HG03103 (cell line): ENCODE measurements at regions not wholly inside any gene's neighbourhood (a gene's known extent, or its start where the extent isn't known, plus 50 kb on each side); places are given as distances from the start of the nearest gene placed in this dataset.
"Not testable (repeated sequence)": the region's sequence is repeated elsewhere in the genome, so short reads cannot be mapped to it uniquely, and the experiment has no call there.

Experiments
- ATAC-seq: cut with Tn5 transposase; IDR thresholded peaks from one replicate; pipeline ENCODE4 v1.9.1; 2021; ENCODE audit warnings: low read depth; ENCODE audit not compliant: unreplicated experiment

DNA sequence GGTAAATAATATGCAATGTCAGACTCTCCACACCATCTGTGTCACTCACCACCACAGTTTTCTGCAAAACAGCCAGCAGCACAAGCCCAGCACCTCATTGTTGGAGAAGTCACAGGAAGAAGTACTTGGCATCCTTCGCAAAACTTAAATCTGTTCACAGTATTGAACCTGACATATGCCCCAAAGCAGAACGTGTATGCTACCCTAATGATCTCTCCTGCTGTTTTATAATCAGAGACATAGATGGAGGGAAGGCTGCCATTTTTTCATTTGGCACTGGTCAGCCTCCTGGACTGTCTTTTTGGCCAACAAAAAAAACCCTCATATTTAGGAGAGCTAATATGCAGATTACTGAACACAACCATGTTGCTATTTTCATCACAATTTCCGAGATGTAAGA is 1272.9 kb downstream of the ROBO1 start:
- ATAC-seq = no peak

DNA sequence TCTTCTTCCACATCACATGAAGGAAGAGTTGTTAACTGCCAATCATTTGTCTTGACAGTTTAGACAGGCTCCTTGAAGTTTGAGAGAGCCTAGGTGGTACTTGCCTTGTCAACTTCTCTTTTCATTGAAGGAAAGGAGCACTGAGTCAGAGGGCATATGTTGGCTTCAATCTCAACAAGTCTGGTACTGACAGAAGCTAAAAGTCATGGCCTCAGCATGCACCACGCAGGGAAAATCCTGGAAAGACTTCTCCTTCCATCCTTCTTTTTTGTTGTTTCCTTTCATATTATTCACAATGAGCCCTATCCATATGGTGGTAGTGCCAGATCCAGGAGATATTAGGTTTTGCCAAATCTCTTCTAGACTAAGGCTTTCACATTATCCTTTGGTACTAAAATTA is 1272.5 kb downstream of the ROBO1 start:
- ATAC-seq = no peak

DNA sequence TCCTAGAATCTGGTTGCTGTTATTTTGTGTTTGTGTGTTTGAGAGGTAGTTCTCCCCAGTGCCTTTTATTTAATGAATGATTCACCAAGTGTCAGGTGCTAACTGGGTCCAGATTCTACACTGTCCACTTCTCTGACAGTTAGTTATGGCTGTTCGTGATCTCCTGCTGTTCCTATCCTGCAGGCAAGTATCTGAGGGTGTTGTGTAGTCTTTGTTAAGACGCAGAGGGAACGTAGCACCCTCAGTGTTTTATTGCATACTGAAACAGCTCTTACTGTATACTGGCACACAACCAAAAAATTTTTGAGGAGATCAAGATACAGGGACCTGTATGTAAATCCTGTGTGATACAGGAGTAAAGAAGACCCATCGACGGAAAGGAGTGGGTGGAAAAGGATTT is 1271.3 kb downstream of the ROBO1 start:
- no peak for ATAC-seq

DNA sequence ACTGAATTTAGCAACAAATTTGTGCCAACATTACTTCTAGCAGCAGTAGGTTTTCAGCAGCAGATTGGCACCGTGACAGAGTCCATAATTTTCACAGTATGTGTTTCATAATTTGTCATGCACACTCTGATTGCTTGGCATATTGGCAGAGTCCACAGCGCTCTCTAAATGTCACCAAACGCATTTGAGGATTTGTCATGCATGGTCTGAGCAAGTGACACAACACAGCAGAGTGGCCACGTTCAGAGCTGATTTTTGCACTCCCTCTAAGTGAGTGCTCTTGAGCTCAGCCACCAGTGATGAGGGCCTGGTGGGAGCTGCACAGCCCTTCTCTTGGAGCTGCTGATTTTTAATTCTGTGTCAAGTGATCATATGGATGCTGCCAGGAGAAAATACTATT is 1270.8 kb downstream of the ROBO1 start:
- no peak for ATAC-seq

DNA sequence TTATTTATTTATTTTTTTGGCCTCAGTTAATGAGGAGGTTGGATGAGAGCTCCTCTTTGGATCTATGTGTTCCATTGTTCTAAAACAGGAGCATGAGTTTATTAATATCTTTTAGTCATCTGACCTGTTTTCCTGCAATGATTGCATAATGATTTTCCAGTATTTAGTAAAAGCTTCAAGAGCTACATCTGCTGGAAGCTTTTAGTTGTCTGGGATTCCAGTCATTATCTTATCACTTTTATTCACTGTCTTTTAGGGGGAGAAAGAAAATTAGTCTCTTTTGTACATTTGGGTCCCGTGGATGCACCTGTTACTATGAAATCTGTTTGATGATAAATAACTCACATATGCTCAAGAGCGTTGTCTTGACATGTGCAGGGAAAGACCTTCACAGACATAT is 1270.0 kb downstream of the ROBO1 start:
- ATAC-seq = no peak

DNA sequence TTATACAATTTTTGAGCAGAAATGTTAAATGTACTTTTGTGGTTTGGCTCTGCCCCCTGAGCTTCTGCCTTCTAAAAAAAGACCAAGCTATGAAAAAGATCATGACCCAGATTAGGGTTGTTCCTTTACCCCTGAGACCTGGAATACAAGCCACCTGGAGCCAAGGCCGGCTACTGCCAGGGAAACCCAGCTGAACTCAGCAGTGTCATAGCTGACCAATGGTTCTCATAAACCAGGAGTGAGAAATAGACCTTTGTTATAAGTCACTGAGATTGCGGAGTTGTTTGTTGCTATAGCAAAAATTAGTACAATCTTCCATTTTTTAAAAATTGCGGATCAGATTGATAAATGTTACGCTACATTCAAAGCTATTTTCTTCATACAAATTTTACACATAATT is 1261.7 kb downstream of the ROBO1 start:
- ATAC-seq = no peak

DNA sequence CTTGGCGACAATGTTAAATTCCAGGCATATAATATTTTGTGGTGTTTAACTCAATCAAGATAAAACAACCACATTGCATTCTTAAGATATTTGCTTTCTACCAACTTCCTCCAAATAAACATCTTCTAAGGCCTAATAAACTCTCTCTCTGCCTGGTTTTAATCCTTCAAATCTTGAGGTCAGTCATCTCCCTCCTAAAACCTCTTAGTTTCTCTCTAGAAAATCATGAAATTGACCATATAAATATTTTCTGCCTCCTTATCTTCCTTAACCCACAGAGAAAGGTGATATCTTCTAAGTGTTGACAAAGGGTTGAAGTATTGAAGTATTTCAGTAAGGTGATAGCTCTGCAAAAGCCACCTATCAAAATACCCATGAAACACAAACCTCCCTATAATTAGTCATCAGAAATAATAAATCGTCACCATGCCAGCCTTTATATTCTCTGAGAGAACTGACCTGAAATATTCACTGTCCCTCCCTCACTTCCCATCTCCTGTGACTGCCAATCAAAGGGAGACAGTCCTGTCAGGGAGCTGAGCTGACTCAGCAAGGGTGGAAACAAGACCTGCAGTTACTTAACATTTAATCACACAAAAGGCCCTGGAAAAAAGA is 1261.1 kb downstream of the ROBO1 start:
- no peak for ATAC-seq

DNA sequence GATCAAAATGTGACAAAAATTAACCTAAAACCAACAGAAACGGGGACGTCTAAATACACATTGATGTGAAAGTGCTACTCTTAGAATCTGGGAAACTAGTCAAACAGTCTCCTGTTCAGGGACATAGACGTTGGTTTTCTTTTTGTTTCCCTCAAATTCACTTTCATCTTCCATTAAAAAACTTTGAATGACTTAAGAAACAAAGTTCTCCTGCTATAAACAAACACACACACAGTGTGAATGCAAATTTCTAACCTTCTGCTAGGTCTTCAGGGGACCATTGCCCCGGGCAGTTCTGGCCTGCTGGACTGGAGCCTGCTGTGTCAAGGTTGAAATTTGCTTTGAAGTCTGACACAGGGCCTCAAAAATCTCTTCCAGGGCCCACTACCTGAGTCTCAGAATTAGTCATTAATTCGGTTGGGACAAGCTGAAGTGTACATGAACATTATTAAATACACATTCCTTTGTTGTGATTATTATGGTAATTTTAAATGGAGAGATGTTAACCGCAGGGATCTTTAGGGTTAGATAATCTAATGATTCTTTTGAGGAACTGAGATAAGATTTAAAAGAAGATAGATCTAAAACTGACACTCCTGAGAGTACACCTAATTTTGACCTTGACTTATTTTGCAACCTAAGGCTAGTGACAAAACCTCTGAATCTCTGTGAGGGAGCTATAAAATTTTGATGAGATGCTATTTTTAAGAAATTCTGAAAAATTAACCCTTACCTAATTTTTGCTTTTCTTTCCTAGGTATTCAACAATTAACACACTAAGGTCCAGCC is 1260.4 kb downstream of the ROBO1 start:
- ATAC-seq = no peak

DNA sequence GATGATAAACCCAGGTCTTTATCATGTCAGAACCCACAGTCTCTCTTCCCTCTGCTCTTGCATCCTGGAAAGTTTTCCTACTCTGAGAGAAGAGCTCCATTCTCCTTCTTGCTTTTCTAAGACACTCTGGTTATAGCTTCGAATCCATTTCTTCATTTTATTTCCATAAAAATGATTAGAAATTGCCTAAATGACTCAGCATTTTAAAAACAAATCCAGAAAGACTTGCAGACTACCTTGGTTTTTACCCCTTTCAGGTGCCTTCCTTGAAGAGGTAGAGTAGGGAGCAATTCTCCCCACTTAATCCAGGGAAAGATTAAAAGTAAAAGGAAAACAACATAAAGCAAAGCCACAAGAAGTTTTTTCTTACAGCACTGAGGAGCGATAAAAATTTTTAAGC is 1256.0 kb downstream of the ROBO1 start:
- ATAC-seq = no peak

DNA sequence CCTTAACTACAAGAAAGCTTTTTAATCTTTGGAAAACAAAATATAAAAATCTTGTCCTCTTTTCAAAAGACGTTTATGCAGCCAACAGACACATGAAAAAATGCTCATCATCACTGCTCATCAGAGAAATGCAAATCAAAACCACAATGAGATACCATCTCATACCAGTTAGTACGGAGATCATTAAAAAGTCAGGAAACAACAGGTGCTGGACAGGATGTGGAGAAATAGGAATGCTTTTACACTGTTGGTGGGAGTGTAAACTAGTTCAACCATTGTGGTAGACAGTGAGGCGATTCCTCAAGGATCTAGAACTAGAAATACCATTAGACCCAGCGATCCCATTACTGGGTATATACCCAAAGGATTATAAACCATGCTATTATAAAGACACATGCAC is 1255.0 kb downstream of the ROBO1 start:
- ATAC-seq = not testable (repeated sequence)

DNA sequence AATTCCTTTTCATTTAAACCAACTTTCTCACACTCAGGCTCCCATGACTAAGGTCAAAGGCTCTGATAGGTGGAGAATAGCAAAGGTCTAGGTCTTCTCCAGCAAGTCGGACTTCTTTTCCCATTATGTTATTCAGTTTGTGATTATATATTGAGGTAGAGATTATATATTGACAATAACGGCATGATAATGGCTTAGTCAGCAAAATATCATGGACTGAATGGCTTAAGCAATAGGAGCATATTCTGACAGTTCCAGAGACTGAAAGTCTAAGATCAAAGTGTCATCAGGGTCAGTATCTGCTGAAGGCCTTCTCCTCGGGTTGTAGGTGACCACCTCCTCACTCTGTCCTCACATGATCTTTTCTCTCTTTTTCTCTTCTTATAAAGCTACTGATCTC is 1251.4 kb downstream of the ROBO1 start:
- no peak for ATAC-seq

DNA sequence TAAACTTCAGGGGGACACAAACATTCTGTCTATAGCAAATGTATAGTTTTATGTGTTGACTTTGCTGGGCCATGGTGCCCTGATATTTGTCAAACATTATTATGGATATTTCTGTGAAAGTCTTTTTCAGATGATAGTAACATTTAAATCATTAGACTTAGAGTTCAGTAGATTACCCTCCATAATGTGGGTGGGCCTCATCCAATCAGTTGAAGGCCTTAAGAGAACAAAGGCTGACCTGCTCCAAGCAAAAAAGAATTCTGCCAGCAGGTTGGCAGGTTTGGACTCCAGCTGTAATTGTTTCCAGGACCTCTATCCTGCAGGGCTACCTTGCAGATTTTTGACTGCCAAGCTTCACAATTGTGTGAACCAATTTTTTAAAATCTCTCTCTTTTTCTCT is 1250.9 kb downstream of the ROBO1 start:
- no peak for ATAC-seq

DNA sequence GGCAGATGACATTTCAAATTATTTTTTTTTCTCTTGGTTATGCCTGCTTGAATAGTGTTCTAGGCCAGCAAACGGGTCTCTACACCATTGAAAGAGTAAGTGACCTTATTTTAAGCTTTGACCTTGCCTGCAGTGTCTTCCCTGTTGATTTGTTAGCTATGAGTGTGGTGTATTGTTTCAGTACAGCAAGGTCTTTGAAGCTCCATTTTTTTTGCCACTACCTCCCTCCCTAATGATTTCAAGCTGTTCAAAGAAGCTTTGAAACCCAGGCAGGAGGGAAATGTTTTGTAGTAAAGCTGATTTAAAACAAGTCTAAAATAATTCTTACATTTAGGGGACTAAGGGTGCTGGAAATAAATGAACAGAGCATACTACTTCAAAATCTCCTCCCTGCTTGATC is 1249.8 kb downstream of the ROBO1 start:
- ATAC-seq = no peak

DNA sequence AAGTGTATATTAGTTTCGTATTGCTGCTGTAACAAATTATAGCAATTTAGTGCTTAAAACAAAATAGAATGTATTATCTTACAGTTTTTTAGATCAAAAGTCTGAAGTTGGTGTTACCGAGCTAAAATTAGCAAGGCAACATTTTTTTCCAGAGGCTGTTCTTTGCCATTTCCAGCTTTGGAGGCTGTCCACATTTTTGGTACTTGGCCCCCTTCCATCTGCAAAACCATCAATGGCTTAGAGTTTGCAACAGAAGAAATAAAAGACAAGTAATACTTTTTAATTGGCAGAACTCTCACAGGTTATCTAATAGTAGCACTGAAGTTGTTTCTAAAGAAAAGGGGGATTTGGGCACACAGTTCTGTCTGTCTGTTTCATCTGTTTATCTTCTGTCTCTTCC is 1248.5 kb downstream of the ROBO1 start:
- ATAC-seq = no peak

DNA sequence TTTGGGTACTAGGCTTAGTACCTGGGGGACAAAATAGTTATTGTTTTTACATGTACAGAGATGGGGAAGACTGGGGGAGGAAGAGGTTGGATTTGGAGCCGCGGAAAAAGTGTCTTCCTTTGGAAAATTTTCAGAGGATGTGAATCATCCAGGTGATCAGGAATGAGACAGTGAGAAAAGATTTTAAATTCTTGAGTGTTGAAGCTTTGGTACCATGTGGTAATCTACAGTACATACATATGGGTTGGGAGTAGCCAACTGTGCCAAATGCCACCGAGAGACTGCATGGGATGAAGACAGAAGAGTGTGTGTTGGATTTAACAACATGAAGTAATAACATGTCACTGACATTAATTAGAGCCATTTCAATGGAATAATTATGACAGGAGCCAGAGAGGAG is 1238.2 kb downstream of the ROBO1 start:
- no peak for ATAC-seq

DNA sequence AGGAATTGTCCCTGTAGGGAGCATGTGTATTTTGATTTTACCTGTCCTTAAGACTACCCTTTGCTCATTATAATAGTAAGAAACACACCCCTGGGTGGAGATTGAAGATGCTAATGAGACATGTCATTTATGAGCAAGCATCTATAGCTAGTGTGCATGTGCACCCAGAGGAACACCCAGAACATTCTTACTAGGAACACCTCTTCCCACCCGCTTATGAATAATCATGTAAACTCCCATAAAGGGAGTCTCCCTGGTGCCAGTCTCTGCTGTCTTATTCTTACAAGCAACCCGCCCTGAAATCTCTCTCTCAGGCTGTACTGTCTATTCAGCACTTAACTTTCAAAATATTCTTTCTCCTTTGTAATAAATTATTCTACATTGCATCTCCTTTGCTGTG is 1227.3 kb downstream of the ROBO1 start:
- no peak for ATAC-seq

DNA sequence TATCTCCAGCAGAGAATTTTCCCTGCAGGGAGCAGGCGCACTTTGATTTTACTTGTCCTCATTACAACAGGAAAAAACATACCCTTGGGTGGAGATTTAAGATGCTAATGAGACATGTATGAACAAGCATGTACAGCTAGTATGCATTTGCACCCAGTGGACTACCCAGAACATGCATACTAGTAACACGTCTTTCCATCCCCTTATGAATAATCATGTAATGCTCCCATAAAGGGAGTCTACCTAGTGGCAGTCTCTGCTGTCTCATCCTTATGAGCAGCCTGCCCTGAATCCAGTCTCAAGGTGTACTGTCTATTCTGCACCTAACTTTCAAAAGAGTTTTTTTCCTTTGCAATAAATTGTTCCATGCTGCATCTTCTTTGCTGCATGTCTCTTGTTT is 1222.0 kb downstream of the ROBO1 start:
- no peak for ATAC-seq
